GM12878 (cell line): ENCODE measurements at regions not wholly inside any gene's neighbourhood (a gene's known extent, or its start where the extent isn't known, plus 50 kb on each side); places are given as distances from the start of the nearest gene placed in this dataset.

Source experiments
- CEBPB ChIP-seq, 2 experiments: fragments of 150-350 bp in 1 of 2; IDR thresholded peaks; 2 replicates each; pipeline ENCODE4 v1.6.1; 2012 to 2014; ENCODE audit warnings: low read depth in 2 of 2, low read length in 2 of 2, borderline replicate concordance in 1 of 2, inconsistent platforms in 1 of 2
- FOS ChIP-seq: IDR thresholded peaks from 3 replicates; pipeline ENCODE4 v1.6.1; 2011; ENCODE audit warnings: borderline replicate concordance; ENCODE audit not compliant: insufficient read length; ENCODE audit errors: extremely low read depth
- FOXK2 ChIP-seq: fragments of 450-650 bp; IDR thresholded peaks from 2 replicates; pipeline ENCODE4 v1.6.1; 2017; ENCODE audit warnings: mild to moderate bottlenecking, moderate library complexity
- HDAC2 ChIP-seq: fragments of 200-600 bp; sonication (generic); IDR thresholded peaks from 2 replicates; pipeline ENCODE4 v1.6.1; 2017
- JUND ChIP-seq: IDR thresholded peaks from 2 replicates; pipeline ENCODE4 v1.6.1; 2012; ENCODE audit warnings: low read depth, mild to moderate bottlenecking, low read length, improper control_type of control experiment, moderate library complexity
- RCOR1 ChIP-seq: conservative IDR thresholded peaks from 2 replicates; pipeline ENCODE4 v1.6.1; 2012; ENCODE audit warnings: low read depth, low read length, improper control_type of control experiment
- SREBF2 ChIP-seq: IDR thresholded peaks from 2 replicates; pipeline ENCODE4 v1.6.1; 2012; ENCODE audit warnings: mild to moderate bottlenecking, low read length
- TAF1 ChIP-seq: IDR thresholded peaks from 2 replicates; pipeline ENCODE4 v1.6.1; 2011; ENCODE audit warnings: mild to moderate bottlenecking, low read depth, low read length, borderline replicate concordance

DNA sequence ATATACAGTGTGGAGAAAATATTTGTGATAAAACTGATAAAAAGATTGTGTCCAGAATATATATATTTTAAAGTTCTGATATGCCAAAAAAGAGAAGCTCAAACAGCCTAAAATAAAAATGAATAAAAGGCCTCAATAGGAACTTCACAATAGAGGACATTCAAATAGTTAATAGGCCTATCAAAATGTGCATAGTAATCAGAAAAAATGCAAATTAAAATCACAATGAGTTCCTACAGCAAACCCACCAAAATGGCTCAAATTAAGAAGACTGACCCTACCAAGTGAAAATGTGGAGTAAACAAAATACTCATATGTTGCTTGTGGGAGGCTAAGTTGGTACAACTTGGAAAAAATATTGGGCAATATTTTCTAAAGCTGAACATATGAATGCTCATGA lies 57.6 kb upstream of the COG2 start:
- TF ChIP-seq SREBF2 (no peak), JUND (no peak), HDAC2 (no peak), RCOR1 (no peak), CEBPB (IDR thresholded peaks at IDR 0.05; ENCODE audit: borderline replicate concordance in 1 of 2, low read depth in 2 of 2, low read length in 2 of 2) (no peak), FOS (no peak), TAF1 (no peak), FOXK2 (no peak)
